Umbilical cord (tissue), 1 donor: ENCODE measurements at regions not wholly inside any gene's neighbourhood (a gene's known extent, or its start where the extent isn't known, plus 50 kb on each side); places are given as distances from the start of the nearest gene placed in this dataset.
"Not testable (repeated sequence)": the region's sequence is repeated elsewhere in the genome, so short reads cannot be mapped to it uniquely, and the experiment has no call there.

Experiments
- DNase-seq: peaks from one replicate; pipeline ENCODE4 v3.0.0-alpha.2; 2015; ENCODE audit warnings: low spot score

DNA sequence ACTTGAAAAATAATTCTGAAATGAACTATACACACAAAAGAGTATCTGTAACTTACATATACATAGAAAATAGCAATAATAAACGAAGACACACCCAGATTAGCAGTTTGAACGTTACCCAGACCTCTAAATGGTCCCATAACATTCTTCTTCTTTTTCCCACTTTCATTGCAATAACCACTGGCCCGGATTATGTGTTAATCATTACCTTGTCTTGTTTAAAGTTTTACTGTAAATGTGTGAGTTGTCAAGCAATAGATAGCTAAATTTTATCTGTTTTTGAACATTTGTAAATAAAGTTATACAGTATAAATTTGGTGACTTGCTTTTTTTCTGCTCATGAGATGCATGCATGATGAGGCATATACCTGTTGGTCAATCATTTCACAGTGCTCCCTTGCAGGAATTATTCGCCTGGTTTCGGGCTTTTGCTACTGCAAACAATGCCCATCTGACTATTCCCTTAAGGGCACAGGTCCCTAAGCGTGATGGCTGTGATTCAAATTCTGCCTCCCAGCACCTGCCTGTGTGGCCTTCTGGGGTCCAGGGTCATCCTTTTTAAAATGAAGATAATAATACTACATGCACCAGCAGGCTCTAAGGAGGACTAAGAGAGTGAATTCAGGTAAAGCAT is 66.1 kb downstream of the GADD45G start:
- no peak for DNase-seq

- DNase-seq, result no peak
Observed at GRCh38 chr9:89674667-89675057, 69.8 kb downstream of the GADD45G start.

DNA sequence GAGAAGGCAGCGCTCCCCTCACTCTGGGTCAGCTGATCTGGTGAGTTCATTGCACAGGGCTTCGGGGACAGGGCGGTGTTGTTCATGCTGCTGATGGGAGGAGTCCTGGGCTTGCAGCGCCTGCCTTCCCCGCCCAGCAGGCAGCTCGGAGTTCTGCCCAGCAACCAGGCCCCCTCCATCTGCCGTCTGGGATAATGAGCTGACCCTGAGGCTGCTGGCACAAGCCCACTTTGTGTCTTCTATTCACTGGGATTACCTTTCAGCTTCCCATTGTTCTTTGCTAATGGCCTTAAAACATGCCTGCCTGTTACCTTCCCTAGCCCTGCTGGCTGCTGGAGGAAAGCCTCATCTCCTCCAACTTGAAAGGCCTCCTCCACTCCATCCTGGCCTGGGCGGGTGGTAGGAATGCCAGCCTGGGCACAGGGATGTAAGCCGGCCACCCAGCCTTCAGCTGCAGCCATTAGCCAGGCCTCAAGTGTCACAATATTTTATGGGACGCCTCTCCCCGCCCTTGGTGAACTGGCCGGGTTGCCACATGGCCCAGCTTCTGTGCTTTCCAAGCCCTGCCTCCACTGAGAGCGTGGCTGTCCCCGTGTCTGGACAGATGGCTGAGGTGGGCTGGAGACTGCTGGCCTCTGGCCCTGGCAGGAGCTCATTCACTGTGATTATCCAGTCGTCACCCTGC is 70.4 kb downstream of the GADD45G start:
- peak; percentile 84 for DNase-seq

DNA sequence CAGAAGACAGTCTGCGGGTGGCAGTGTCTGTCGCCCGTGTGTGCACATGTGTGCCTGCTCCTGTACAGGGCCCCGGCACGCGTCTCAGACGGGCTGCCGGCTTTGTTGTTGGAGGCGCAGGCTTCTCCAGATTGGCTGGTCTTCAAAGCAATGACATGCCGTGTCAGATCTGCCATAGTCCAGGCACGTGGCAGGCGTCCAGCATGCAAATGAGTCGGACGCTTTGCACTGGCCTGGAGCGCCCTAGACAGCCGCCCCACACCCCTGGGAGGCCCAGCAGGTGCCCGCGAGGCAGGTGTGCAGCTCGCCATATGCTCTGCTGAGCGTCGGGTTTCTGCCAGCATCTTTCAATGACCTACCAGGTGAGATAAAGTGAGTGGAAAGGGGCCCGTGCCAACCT is 71.5 kb downstream of the GADD45G start:
- DNase-seq, result peak; percentile 51

- peak; percentile 48 for DNase-seq
Observed at GRCh38 chr9:89677702-89678395, 73.0 kb downstream of the GADD45G start.

DNA sequence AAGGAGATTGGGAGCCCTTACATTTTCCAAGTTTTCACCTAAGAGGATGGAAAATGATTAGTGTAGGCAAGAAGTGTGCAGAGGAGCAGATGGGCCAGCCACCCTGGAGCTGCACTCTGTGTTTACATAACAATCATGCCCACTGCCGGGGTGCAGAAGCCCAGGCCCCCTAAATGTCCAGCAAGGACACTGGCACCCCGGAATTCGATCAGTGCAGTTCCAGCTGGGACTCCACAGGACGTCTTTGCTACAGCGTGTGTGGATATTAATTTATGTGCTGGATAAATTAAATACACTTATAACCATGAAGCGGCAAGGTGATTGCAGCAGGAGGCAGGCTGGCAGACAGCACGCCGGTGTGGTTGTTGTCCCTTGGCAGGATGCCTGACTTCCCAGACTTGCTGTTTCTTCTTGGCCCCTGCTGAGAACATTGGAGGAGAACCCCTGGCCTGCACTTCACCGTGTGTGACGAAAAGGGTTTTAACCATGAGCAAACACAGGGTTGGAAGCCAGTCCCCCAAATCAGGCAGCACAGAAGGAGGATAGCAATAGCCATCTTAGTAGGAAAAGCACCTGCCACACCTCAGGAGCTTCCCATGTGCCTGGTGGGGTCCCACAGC is 73.7 kb downstream of the GADD45G start:
- DNase-seq, result no peak

GRCh38 chr9:89679016-89679415 is 74.2 kb downstream of the GADD45G start:
- no peak for DNase-seq

DNA sequence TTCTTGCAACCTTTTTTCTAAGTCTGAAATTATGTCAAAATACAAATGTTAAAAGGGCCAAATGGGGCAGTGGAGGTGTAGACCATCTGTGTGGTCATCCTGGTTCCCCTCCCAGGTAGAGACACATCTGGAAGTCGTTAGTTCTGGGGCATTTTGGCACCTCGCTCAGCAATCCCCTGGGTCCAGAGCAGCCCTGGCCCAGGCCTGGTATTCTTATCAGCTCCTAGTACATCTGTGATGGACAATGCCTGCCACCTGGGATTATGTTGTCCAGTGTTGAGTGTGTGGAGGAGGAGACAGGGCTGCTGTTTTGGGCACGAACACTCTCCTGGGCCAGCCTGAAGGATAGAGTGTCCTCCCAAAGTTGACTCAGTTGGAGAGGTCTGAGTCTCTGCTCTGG is 74.8 kb downstream of the GADD45G start:
- no peak for DNase-seq

DNA sequence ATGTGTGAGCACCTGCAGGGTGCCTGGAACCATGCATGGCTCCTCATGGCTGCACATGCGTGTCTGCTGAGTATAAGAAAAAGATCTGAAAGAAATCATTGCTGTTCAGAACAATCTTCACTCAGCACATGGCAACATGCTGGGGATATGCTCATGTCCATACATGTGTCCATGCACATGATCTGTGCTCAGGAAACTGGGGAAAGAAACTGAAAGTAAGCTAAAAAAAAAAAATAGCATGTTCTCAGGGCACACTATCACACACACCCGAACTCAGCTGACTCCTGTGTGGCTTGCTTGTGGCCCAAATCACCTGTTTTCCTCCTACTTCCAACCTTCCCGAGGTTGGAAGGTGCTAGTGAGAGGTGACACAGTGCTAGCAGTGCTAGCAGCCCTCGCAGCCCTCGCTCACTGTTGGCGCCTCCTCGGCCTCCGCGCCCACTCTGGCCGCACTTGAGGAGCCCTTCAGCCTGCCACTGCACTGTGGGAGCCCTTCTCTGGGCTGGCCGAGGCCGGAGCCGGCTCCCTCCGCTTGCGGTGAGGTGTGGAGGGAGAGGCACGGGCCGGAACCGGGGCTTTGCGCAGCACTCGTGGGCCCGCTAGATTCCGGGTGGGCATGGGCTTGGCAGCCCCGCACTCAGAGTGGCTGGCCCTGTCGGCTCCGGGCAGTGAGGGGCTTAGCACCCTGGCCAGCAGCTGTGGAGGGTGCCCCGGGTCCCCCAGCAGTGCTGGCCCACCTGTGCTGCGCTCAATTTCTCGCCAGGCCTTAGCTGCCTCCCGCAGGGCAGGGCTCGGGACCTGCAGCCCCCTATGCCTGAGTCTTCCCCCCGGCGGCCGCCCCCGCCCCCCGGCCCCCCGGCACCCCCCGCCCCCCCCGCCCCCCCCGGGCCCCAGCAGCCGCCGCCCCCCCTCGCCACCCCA is 76.0 kb downstream of the GADD45G start:
- DNase-seq, result no peak

GRCh38 chr9:89681468-89681859 is 76.7 kb downstream of the GADD45G start:
- not testable (repeated sequence) for DNase-seq

DNA sequence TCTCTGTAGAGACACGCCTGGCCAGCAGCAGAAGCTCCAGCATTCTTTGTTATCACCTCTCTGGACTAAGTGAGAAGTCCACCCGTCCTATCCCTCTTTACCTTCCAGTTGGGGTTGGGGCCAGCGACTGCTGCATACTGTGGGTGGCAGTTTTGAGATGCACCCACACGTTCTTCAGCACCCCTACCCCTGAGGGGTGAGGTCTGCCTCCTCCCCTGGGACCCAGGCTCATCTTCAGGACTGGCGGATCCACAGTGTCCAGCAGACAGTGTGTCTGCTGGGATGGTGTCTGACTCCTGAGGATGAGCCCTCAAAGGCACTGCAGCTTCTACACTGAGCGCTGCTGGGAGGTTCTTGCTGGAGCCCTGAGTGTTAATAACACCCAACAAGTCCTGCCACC is 78.8 kb downstream of the GADD45G start:
- no peak for DNase-seq

DNA sequence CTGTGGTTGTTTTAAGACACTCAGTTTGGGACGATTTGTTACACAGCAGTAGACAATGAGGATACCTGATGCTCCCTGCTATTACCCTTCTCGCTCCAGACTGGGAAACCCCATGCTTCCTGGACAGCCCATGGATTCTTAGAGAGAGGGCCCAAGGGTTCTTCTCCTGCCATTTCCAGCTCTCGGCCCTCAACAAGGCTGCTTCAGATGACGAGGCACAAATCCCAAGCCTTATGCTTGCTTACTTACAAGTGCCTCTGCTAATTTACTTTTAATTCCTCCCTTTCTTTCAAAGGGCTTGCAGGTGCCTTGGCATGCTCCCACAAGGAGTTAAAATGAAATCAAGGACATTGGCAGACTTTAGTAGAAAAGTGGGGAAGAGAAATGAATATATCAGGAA is 79.4 kb downstream of the GADD45G start:
- DNase-seq, result no peak

- no peak for DNase-seq
Observed at GRCh38 chr9:89684912-89685636, 80.3 kb downstream of the GADD45G start.

DNA sequence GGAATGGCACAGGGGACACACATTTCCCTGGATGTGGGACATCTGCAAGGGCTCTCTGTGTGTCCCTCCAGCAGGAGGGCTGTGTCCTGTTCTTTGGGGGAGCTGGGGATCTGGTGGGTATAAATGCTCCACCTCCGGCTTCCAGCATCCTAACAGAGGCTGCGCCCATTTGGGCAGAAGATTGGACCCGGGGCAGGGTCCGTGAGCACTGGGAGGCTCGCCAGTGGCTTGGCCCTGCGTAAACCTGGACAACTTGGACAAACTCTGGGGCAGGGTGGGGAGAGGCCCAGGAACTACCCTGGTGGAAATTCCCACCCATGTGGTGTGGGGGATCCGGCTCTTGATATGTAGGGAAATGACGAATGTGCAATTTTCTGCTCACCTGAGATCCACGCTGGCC is 80.9 kb downstream of the GADD45G start:
- DNase-seq, result no peak

DNA sequence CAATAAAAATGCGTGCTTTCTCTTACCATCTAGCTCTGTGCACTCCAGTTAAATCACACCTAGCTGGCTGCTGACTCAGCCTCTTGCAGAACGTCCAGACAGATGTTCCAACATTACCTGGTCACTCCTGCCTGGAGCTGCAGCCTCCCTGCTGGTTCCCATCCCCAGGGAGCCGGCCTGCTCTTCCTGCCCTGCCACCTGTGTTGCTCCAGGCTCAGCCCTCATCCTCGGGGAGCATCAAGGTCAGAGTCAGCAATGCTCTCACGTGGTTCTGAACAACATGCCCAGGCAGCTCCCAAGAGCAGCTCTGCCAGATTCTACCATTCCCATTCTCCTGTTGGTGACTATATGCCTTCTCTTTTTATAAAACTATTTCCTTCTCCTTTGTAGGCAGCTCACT is 81.3 kb downstream of the GADD45G start:
- DNase-seq, result peak; percentile 58

DNA sequence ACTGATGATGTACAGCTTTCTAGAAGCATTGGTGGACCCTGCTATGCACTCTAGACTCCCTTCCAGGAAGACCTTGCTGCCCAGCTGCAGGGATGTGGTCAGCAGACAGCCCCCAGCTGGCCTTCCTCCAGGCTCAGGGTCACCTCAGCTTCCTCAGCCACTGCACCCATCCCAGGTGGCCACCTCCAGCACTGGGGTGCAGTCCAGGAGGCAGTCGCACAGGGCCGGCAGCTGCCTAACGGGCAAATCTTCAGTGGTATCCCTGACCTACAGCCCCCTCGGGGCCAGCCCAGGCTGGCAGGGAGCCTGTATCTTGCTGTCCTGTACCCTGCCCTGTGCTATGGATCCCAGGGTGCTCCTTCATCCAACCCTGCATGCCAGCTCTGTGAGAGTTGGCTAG is 81.8 kb downstream of the GADD45G start:
- no peak for DNase-seq

DNA sequence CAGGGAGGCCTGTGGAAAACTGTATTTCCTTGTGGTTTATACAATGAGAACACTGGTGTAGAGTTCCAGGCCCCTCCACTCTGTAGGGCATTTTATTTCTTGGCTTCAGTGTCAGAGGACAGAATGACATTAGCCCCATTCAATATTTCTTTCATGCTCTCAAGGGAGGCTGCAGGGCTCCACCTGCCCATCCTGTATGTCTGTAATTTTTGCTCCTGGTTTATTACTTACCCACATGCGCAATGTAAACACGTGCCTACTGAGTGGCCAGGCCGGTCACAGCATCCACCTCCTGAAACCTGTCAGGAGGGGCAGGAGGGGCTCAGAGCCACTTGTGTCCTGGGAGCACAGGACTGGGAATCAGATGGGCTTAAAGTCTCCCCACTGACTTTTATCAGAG is 82.4 kb downstream of the GADD45G start:
- no peak for DNase-seq

- DNase-seq, result no peak
Observed at GRCh38 chr9:89687848-89688247, 83.0 kb downstream of the GADD45G start.

DNA sequence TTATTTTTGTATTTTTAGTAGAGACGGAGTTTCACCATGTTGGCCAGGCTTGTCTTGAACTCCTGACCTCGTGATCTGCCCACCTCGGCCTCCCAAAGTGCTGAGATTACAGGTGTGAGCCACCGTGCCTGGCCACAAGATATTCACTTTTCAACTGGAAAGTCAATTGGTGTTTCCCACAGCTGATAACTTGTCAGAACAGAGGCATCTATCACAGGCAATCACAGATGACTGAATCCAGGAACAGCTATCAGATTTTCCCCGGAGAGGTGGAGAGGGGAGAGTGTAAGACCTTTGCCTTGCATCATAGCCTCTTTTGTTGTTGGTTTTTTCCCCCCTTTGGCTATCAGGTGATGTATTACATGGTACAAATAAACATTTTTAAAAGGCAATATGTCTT is 84.5 kb downstream of the GADD45G start:
- not testable (repeated sequence) for DNase-seq

GRCh38 chr9:89690334-89690912 is 85.6 kb downstream of the GADD45G start:
- no peak for DNase-seq
